ENCODE measurements at regions not wholly inside any gene's neighbourhood (a gene's known extent, or its start where the extent isn't known, plus 50 kb on each side); places are given as distances from the start of the nearest gene placed in this dataset.

- H2AFZ ChIP-seq (ENCODE audit: low read depth, low read length) = no peak overlapping the region
- H4K20me1 ChIP-seq (ENCODE audit: insufficient read depth, low read length) = no peaks in the 10 kb centered on the region
- no peaks in the 10 kb centered on the region for H3K36me3 ChIP-seq (replicated peaks; ENCODE audit: low read depth, low read length)
- TF ChIP-seq EZH2phosphoT487 (IDR thresholded peaks at IDR 0.05; ENCODE audit: low read depth) = no peak
- no peak for TF ChIP-seq CTCF (IDR thresholded peaks at IDR 0.05; ENCODE audit: low read depth, low read length)
- no peak overlapping the region for H3K4me2 ChIP-seq (ENCODE audit: low read length)
- H3K79me2 ChIP-seq (ENCODE audit: low read length) = no peaks in the 10 kb centered on the region
- H3K4me3 ChIP-seq (ENCODE audit: low read length) = no peak overlapping the region
- H3K9ac ChIP-seq (ENCODE audit: low read length) = no peak overlapping the region
- no peak overlapping the region for H3K27ac ChIP-seq (ENCODE audit: low read length)
- no peaks in the 10 kb centered on the region for H3K9me3 ChIP-seq (ENCODE audit: insufficient read depth, low read length)
- no peaks in the 10 kb centered on the region for H3K4me1 ChIP-seq (ENCODE audit: low read length)
- H3K27me3 ChIP-seq (ENCODE audit: low read depth, low read length) = no peaks in the 10 kb centered on the region
Observed at GRCh38 chr7:120043250-120043649, 229.7 kb upstream of the KCND2 start.

GRCh38 chr7:120052884-120053382, 220.0 kb upstream of the KCND2 start:
- TF ChIP-seq CTCF (IDR thresholded peaks at IDR 0.05; ENCODE audit: low read depth, low read length) = no peak
- TF ChIP-seq EZH2phosphoT487 (IDR thresholded peaks at IDR 0.05; ENCODE audit: low read depth) = no peak
- Histone ChIP-seq H4K20me1 (ENCODE audit: insufficient read depth, low read length) (no peaks in the 10 kb centered on the region), H2AFZ (ENCODE audit: low read depth, low read length) (no peak overlapping the region), H3K9ac (ENCODE audit: low read length) (no peak overlapping the region), H3K27ac (ENCODE audit: low read length) (no peak overlapping the region), H3K4me3 (ENCODE audit: low read length) (no peak overlapping the region), H3K4me1 (ENCODE audit: low read length) (peaks cover 10% of the 10 kb centered on the region), H3K79me2 (ENCODE audit: low read length) (no peaks in the 10 kb centered on the region), H3K4me2 (ENCODE audit: low read length) (no peak overlapping the region), H3K9me3 (ENCODE audit: insufficient read depth, low read length) (no peaks in the 10 kb centered on the region), H3K36me3 (replicated peaks; ENCODE audit: low read depth, low read length) (no peaks in the 10 kb centered on the region), H3K27me3 (ENCODE audit: low read depth, low read length) (no peaks in the 10 kb centered on the region)

- H4K20me1 ChIP-seq (ENCODE audit: insufficient read depth, low read length) = no peaks in the 10 kb centered on the region
- H3K9ac ChIP-seq (ENCODE audit: low read length) = no peak overlapping the region
- H3K4me3 ChIP-seq (ENCODE audit: low read length) = no peak overlapping the region
- peaks cover 10% of the 10 kb centered on the region for H3K4me1 ChIP-seq (ENCODE audit: low read length)
- no peak overlapping the region for H2AFZ ChIP-seq (ENCODE audit: low read depth, low read length)
- H3K27me3 ChIP-seq (ENCODE audit: low read depth, low read length) = no peaks in the 10 kb centered on the region
- no peak overlapping the region for H3K27ac ChIP-seq (ENCODE audit: low read length)
- no peaks in the 10 kb centered on the region for H3K36me3 ChIP-seq (replicated peaks; ENCODE audit: low read depth, low read length)
- H3K79me2 ChIP-seq (ENCODE audit: low read length) = no peaks in the 10 kb centered on the region
- no peaks in the 10 kb centered on the region for H3K9me3 ChIP-seq (ENCODE audit: insufficient read depth, low read length)
- no peak for TF ChIP-seq CTCF (IDR thresholded peaks at IDR 0.05; ENCODE audit: low read depth, low read length)
- no peak overlapping the region for H3K4me2 ChIP-seq (ENCODE audit: low read length)
Observed at GRCh38 chr7:120053390-120053961, 219.5 kb upstream of the KCND2 start.

- TF ChIP-seq CTCF (IDR thresholded peaks at IDR 0.05; ENCODE audit: low read depth, low read length) (no peak), EZH2phosphoT487 (IDR thresholded peaks at IDR 0.05; ENCODE audit: low read depth) (no peak)
- no peaks in the 10 kb centered on the region for H3K9me3 ChIP-seq (ENCODE audit: insufficient read depth, low read length)
- no peak overlapping the region for H3K4me3 ChIP-seq (ENCODE audit: low read length)
- H3K27me3 ChIP-seq (ENCODE audit: low read depth, low read length) = no peaks in the 10 kb centered on the region
- H3K4me1 ChIP-seq (ENCODE audit: low read length) = peaks cover 10% of the 10 kb centered on the region
- no peaks in the 10 kb centered on the region for H4K20me1 ChIP-seq (ENCODE audit: insufficient read depth, low read length)
- H3K79me2 ChIP-seq (ENCODE audit: low read length) = no peaks in the 10 kb centered on the region
- no peak overlapping the region for H3K4me2 ChIP-seq (ENCODE audit: low read length)
- H3K27ac ChIP-seq (ENCODE audit: low read length) = no peak overlapping the region
- no peaks in the 10 kb centered on the region for H3K36me3 ChIP-seq (replicated peaks; ENCODE audit: low read depth, low read length)
- H2AFZ ChIP-seq (ENCODE audit: low read depth, low read length) = no peak overlapping the region
- no peak overlapping the region for H3K9ac ChIP-seq (ENCODE audit: low read length)
Observed at GRCh38 chr7:120054376-120055100, 218.4 kb upstream of the KCND2 start.

All from OCI-LY3 (cell line).